ENCODE measurements at regions not wholly inside any gene's neighbourhood (a gene's known extent, or its start where the extent isn't known, plus 50 kb on each side); places are given as distances from the start of the nearest gene placed in this dataset.

DNA sequence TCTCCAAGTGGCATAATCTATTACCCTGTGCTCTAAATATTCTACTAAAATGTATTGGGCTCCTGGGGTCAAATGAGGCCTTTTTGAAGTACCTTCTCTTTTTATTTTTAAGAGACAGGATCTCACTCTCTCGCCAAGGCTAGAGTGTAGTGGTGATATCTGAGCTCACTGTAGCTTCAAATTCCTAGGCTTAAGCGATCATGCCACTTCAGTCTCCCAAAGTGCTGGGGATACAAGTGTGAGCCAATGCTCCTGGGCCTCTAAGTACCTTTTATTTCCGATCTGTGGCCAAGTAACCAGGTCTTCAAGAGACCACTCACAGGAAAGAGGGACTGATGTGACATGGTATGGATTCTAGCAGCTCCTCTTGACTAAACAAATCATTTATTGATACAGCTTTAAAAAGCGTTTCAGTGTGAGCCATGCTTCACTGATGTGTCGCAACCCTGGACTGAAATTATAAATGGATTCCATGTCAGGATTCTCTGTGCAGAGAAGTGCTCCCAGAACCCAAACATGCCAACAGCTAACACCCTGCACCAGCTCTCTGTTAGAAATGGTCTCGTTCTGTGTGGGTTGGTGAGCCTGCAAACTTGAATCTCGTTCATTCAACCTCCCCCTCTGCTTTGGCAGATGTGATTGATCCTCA, 477.8 kb downstream of the HINT1 start (continued):
- TF ChIP-seq ZBTB48 (tag by site-specific recombination; IDR thresholded peaks at IDR 0.05) = no peak

DNA sequence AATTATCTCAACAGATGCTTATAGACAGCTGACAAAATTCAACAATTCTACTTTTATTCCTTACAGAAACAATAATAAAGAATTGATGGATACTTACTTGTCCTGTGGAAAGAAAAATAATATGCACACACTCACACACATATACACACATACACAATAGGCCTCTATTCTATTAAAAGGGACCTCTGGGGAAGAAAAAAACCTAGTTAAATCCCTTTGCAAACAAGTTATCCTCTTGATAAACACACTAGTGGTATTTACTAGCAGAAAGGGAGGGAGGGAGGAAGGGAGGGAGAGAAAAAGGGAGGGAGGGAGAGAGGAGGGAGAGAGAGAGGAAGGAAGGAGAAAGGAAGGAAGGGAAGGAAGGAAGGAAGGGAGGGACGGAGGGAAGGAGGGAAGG, 486.4 kb downstream of the HINT1 start:
- Histone ChIP-seq H3K4me1 (ENCODE audit: control insufficient read depth, insufficient read depth, low read length) (no peaks in the 10 kb centered on the region), H3K4me3 (ENCODE audit: low read depth, low read length) (no peak overlapping the region), H3K27ac (ENCODE audit: extremely low read depth, low read depth, low read length) (no peak overlapping the region), H3K9me3 (ENCODE audit: control insufficient read depth, insufficient read depth, low read depth, low read length) (no peaks in the 10 kb centered on the region), H3K36me3 (ENCODE audit: control insufficient read depth in 2 of 2, insufficient read depth in 1 of 2, low read length in 2 of 2) (no peaks in the 10 kb centered on the region)
- TF ChIP-seq ZNF510 (tag by site-specific recombination; IDR thresholded peaks at IDR 0.05; ENCODE audit: insufficient replicate concordance) (no peak), ZNF324 (tag by site-specific recombination; IDR thresholded peaks at IDR 0.05) (no peak), ZBTB21 (tag by site-specific recombination; IDR thresholded peaks at IDR 0.05) (no peak)
- ChIA-PET CTCF (no interaction called here), POLR2A (no interaction called here)

DNA sequence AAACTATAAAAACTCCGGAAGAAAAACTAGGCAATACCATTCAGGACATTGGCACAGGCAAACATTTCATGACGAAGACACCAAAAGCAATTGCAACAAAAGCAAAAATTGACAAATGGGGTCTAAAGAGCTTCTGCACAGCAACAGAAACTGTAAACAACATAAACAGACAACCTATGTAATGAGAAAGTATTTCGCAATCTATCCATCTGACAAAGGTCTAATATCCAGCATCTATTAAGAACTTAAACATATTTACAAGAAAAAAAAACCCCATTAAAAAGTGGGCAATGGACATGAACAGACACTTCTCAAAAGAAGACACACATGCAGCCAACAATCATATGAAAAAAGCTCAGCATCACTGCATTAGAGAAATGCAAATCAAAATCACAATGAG, 498.6 kb downstream of the HINT1 start:
- no peak overlapping the region for H3K4me3 ChIP-seq (ENCODE audit: low read depth, low read length)
- POLR2A ChIA-PET = no interaction called here
- no peaks in the 10 kb centered on the region for H3K36me3 ChIP-seq (ENCODE audit: control insufficient read depth in 2 of 2, insufficient read depth in 1 of 2, low read length in 2 of 2)
- H3K27ac ChIP-seq (ENCODE audit: extremely low read depth, low read depth, low read length) = no peak overlapping the region
- H3K9me3 ChIP-seq (ENCODE audit: control insufficient read depth, insufficient read depth, low read depth, low read length) = no peaks in the 10 kb centered on the region
- no peak for TF ChIP-seq ZNF239 (tag by site-specific recombination; IDR thresholded peaks at IDR 0.05)
- TF ChIP-seq ZNF223 (tag by site-specific recombination; IDR thresholded peaks at IDR 0.05) = no peak
- no peak for TF ChIP-seq ZBTB8A (tag by site-specific recombination; IDR thresholded peaks at IDR 0.05)
- no peak for TF ChIP-seq ZNF670 (tag by site-specific recombination; IDR thresholded peaks at IDR 0.05; ENCODE audit: low read depth)
- TF ChIP-seq, protein P1, sequence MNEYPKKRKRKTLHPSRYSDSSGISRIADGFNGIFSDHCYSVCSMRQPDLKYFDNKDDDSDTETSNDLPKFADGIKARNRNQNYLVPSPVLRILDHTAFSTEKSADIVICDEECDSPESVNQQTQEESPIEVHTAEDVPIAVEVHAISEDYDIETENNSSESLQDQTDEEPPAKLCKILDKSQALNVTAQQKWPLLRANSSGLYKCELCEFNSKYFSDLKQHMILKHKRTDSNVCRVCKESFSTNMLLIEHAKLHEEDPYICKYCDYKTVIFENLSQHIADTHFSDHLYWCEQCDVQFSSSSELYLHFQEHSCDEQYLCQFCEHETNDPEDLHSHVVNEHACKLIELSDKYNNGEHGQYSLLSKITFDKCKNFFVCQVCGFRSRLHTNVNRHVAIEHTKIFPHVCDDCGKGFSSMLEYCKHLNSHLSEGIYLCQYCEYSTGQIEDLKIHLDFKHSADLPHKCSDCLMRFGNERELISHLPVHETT (tag by site-specific recombination; IDR thresholded peaks at IDR 0.05) = no peak
- TF ChIP-seq OSR2 (tag by site-specific recombination; IDR thresholded peaks at IDR 0.05) = no peak
- TF ChIP-seq, protein P2, sequence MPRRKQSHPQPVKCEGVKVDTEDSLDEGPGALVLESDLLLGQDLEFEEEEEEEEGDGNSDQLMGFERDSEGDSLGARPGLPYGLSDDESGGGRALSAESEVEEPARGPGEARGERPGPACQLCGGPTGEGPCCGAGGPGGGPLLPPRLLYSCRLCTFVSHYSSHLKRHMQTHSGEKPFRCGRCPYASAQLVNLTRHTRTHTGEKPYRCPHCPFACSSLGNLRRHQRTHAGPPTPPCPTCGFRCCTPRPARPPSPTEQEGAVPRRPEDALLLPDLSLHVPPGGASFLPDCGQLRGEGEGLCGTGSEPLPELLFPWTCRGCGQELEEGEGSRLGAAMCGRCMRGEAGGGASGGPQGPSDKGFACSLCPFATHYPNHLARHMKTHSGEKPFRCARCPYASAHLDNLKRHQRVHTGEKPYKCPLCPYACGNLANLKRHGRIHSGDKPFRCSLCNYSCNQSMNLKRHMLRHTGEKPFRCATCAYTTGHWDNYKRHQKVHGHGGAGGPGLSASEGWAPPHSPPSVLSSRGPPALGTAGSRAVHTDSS (tag by site-specific recombination; IDR thresholded peaks at IDR 0.05) = no peak
- no peak for TF ChIP-seq ZNF600 (tag by site-specific recombination; IDR thresholded peaks at IDR 0.05)
- no peak for TF ChIP-seq ZNF792 (tag by site-specific recombination; IDR thresholded peaks at IDR 0.05)
- TF ChIP-seq, protein P3, sequence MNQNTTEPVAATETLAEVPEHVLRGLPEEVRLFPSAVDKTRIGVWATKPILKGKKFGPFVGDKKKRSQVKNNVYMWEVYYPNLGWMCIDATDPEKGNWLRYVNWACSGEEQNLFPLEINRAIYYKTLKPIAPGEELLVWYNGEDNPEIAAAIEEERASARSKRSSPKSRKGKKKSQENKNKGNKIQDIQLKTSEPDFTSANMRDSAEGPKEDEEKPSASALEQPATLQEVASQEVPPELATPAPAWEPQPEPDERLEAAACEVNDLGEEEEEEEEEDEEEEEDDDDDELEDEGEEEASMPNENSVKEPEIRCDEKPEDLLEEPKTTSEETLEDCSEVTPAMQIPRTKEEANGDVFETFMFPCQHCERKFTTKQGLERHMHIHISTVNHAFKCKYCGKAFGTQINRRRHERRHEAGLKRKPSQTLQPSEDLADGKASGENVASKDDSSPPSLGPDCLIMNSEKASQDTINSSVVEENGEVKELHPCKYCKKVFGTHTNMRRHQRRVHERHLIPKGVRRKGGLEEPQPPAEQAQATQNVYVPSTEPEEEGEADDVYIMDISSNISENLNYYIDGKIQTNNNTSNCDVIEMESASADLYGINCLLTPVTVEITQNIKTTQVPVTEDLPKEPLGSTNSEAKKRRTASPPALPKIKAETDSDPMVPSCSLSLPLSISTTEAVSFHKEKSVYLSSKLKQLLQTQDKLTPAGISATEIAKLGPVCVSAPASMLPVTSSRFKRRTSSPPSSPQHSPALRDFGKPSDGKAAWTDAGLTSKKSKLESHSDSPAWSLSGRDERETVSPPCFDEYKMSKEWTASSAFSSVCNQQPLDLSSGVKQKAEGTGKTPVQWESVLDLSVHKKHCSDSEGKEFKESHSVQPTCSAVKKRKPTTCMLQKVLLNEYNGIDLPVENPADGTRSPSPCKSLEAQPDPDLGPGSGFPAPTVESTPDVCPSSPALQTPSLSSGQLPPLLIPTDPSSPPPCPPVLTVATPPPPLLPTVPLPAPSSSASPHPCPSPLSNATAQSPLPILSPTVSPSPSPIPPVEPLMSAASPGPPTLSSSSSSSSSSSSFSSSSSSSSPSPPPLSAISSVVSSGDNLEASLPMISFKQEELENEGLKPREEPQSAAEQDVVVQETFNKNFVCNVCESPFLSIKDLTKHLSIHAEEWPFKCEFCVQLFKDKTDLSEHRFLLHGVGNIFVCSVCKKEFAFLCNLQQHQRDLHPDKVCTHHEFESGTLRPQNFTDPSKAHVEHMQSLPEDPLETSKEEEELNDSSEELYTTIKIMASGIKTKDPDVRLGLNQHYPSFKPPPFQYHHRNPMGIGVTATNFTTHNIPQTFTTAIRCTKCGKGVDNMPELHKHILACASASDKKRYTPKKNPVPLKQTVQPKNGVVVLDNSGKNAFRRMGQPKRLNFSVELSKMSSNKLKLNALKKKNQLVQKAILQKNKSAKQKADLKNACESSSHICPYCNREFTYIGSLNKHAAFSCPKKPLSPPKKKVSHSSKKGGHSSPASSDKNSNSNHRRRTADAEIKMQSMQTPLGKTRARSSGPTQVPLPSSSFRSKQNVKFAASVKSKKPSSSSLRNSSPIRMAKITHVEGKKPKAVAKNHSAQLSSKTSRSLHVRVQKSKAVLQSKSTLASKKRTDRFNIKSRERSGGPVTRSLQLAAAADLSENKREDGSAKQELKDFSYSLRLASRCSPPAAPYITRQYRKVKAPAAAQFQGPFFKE (tag by site-specific recombination; IDR thresholded peaks at IDR 0.05; ENCODE audit: borderline replicate concordance) = no peak
- TF ChIP-seq, protein P4, sequence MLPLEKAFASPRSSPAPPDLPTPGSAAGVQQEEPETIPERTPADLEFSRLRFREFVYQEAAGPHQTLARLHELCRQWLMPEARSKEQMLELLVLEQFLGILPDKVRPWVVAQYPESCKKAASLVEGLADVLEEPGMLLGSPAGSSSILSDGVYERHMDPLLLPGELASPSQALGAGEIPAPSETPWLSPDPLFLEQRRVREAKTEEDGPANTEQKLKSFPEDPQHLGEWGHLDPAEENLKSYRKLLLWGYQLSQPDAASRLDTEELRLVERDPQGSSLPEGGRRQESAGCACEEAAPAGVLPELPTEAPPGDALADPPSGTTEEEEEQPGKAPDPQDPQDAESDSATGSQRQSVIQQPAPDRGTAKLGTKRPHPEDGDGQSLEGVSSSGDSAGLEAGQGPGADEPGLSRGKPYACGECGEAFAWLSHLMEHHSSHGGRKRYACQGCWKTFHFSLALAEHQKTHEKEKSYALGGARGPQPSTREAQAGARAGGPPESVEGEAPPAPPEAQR (tag by site-specific recombination; IDR thresholded peaks at IDR 0.05) = no peak
- TF ChIP-seq PRDM1 (tag by site-specific recombination; IDR thresholded peaks at IDR 0.05) = no peak
- TF ChIP-seq ZNF660 (tag by site-specific recombination; IDR thresholded peaks at IDR 0.05) = no peak
- no peak for TF ChIP-seq MYNN (tag by site-specific recombination; IDR thresholded peaks at IDR 0.05; ENCODE audit: borderline replicate concordance)
- H3K4me1 ChIP-seq (ENCODE audit: control insufficient read depth, insufficient read depth, low read length) = no peaks in the 10 kb centered on the region
- CTCF ChIA-PET = no interaction called here
